Gastroesophageal sphincter (tissue), 4 donors: ENCODE measurements at regions not wholly inside any gene's neighbourhood (a gene's known extent, or its start where the extent isn't known, plus 50 kb on each side); places are given as distances from the start of the nearest gene placed in this dataset.

Experiments
- ATAC-seq: fragments of 150-250 bp; one replicate; pipeline ENCODE4 v1.9.1; 2016; ENCODE audit warnings: mild to moderate bottlenecking, moderate library complexity
- H3K27ac ChIP-seq, 4 donors: fragments of 200-600 bp; sonication (generic) in 3 of 4; 1 replicate in 3 of 4; 2 replicates in 1 of 4; pipeline ENCODE4 v1.5.1; 2016 to 2019
- H3K27me3 ChIP-seq: fragments of 200-600 bp; sonication (generic); one replicate; pipeline ENCODE4 v1.5.1; 2019
- H3K36me3 ChIP-seq, 2 donors: fragments of 200-600 bp; sonication (generic); one replicate each; pipeline ENCODE4 v1.5.1; 2019; ENCODE audit warnings: control low read depth in 1 of 2
- H3K4me1 ChIP-seq, 3 donors: fragments of 200-600 bp; sonication (generic); 1 replicate in 2 of 3; 2 replicates in 1 of 3; pipeline ENCODE4 v1.5.1; 2016 to 2019; ENCODE audit warnings: control low read depth in 2 of 3
- H3K4me3 ChIP-seq, 2 donors: fragments of 200-600 bp; sonication (generic); one replicate each; pipeline ENCODE4 v1.5.1; 2019; ENCODE audit warnings: mild to moderate bottlenecking in 1 of 2, moderate library complexity in 1 of 2
- H3K9me3 ChIP-seq, 3 donors: fragments of 200-600 bp; sonication (generic); one replicate each; pipeline ENCODE4 v1.5.1; 2017 to 2019; ENCODE audit warnings: control low read depth in 2 of 3
- CTCF ChIP-seq, 4 experiments: fragments of 200-600 bp in 2 of 4; fragments of 450-650 bp in 2 of 4; sonication (generic) in 1 of 4; IDR thresholded peaks; one replicate each; pipeline ENCODE4 v1.5.1; 2017 to 2019; ENCODE audit warnings: antibody characterized with exemption in 4 of 4, mild to moderate bottlenecking in 2 of 4, moderate library complexity in 2 of 4
- EP300 ChIP-seq: sonication (generic); formaldehyde crosslinking; IDR thresholded peaks from one replicate; pipeline ENCODE4 v1.6.1; 2017; ENCODE audit warnings: antibody characterized with exemption, mild to moderate bottlenecking
- POLR2A ChIP-seq, 2 donors: fragments of 450-650 bp; IDR thresholded peaks; one replicate each; pipeline ENCODE4 v1.6.1; 2017; ENCODE audit warnings: antibody characterized with exemption in 2 of 2, mild to moderate bottlenecking in 2 of 2, moderate library complexity in 1 of 2
- POLR2AphosphoS5 ChIP-seq: sonication (generic); formaldehyde crosslinking; IDR thresholded peaks from one replicate; pipeline ENCODE4 v1.6.1; 2017; ENCODE audit warnings: antibody characterized with exemption
- WGBS, 2 donors: methylation state at CpG; one replicate each; pipeline ENCODE4 v1.1.5; 2018; ENCODE audit warnings: low coverage in 1 of 2; 5-methylcytosine and 5-hydroxymethylcytosine counted together

GRCh38 chr2:81672923-81673322 lies 1368.4 kb upstream of the LRRTM1 start:
- peaks cover 0 to 2% (median 0%) of the 10 kb centered on the region in 3 donors for H3K4me1 ChIP-seq
- H3K27ac ChIP-seq = no peak overlapping the region
- no peaks in the 10 kb centered on the region for H3K9me3 ChIP-seq
- no peaks in the 10 kb centered on the region for H3K27me3 ChIP-seq
- H3K36me3 ChIP-seq = no peaks in the 10 kb centered on the region
- no peak for ATAC-seq
- TF ChIP-seq CTCF (IDR thresholded peaks at IDR 0.05) (no peak), POLR2AphosphoS5 (no peak), EP300 (no peak), POLR2A (IDR thresholded peaks at IDR 0.05) (no peak)
- H3K4me3 ChIP-seq = no peak overlapping the region

GRCh38 chr2:81672516-81672915 lies 1368.0 kb upstream of the LRRTM1 start:
- Histone ChIP-seq H3K4me3 (no peak overlapping the region), H3K9me3 (no peaks in the 10 kb centered on the region), H3K27ac (no peak overlapping the region), H3K27me3 (no peaks in the 10 kb centered on the region), H3K4me1 (peaks cover 0 to 2% (median 0%) of the 10 kb centered on the region in 3 donors), H3K36me3 (no peaks in the 10 kb centered on the region)
- 48 to 65% methylated on average over 5 of the region's 5 CpGs for WGBS, 2 donors
- no peak for TF ChIP-seq POLR2A (IDR thresholded peaks at IDR 0.05)
- no peak for TF ChIP-seq EP300
- TF ChIP-seq CTCF (IDR thresholded peaks at IDR 0.05) = no peak
- TF ChIP-seq POLR2AphosphoS5 = no peak
- no peak for ATAC-seq

GRCh38 chr2:81670885-81671284 lies 1366.3 kb upstream of the LRRTM1 start:
- no peaks in the 10 kb centered on the region for H3K27me3 ChIP-seq
- H3K4me3 ChIP-seq = no peak overlapping the region
- H3K4me1 ChIP-seq = peaks cover 0 to 2% (median 0%) of the 10 kb centered on the region in 3 donors
- WGBS, 2 donors = 33 to 50% methylated on average over 1 of the region's 1 CpG
- H3K9me3 ChIP-seq = no peaks in the 10 kb centered on the region
- TF ChIP-seq POLR2AphosphoS5 (no peak), POLR2A (IDR thresholded peaks at IDR 0.05) (no peak), CTCF (IDR thresholded peaks at IDR 0.05) (no peak), EP300 (no peak)
- no peak overlapping the region for H3K27ac ChIP-seq
- H3K36me3 ChIP-seq = no peaks in the 10 kb centered on the region
- ATAC-seq = no peak

- ATAC-seq = no peak
Measured at GRCh38 chr2:81661081-81661480, 1356.5 kb upstream of the LRRTM1 start.

More at GRCh38 chr2:81661081-81661480, 1356.5 kb upstream of the LRRTM1 start:
- Histone ChIP-seq H3K9me3 (peaks cover 0 to 25% (median 0%) of the 10 kb centered on the region in 3 donors), H3K27ac (no peak overlapping the region), H3K36me3 (no peaks in the 10 kb centered on the region), H3K4me1 (no peaks in the 10 kb centered on the region), H3K4me3 (no peak overlapping the region), H3K27me3 (no peaks in the 10 kb centered on the region)
- 78 to 95% methylated on average over 3 of the region's 3 CpGs for WGBS, 2 donors
- TF ChIP-seq EP300 (no peak), POLR2A (IDR thresholded peaks at IDR 0.05) (no peak), CTCF (IDR thresholded peaks at IDR 0.05) (no peak), POLR2AphosphoS5 (no peak)
